NCI-H2171 (cell line): ENCODE measurements at regions not wholly inside any gene's neighbourhood (a gene's known extent, or its start where the extent isn't known, plus 50 kb on each side); places are given as distances from the start of the nearest gene placed in this dataset.

Experiments used
- DNase-seq: peaks from one replicate; lab custom pipeline; 2025; lab: John Stamatoyannopoulos, UW

DNA sequence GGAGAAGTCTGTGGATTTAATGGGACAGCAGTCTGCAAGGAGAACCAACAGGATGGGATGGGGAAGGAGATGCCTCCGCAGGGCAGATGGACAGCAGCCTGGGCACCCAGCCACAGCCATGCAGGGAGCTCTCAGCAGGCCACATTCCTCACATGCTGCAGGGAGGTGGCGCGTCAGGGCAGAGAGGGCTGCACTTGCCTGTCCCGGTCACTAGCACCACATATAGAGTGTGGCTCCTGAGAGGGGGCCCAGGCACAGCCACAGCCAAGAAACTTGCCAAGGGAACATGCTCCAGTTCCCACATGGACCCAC is 86.8 kb upstream of the ZMIZ1 start:
- DNase-seq = no peak

DNA sequence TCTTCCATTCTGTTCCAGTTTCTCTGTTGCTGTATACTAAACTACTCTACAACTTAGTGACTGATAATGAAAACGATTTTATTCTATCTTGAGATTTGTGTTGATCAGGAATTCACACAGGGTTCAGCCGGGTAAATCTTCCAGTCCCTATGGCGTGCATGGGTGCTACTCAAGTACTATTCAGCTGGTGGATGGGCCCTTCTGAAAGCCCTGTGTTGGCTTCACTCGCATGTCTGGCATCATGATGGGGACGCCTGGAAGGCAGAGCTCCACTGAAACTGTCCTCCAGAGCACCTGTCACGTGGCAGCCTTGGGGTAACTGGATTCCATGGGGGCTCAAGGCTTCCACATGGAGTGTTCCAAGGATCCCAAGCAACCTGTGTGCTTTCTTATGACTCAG is 86.0 kb upstream of the ZMIZ1 start:
- no peak for DNase-seq

GRCh38 chr10:78983608-78984007 is 85.2 kb upstream of the ZMIZ1 start:
- no peak for DNase-seq

GRCh38 chr10:78985973-78986818 is 82.6 kb upstream of the ZMIZ1 start:
- DNase-seq = no peak

- DNase-seq = no peak
Measured at GRCh38 chr10:78991187-78991586, 77.6 kb upstream of the ZMIZ1 start.

GRCh38 chr10:78992333-78992732 is 76.4 kb upstream of the ZMIZ1 start:
- no peak for DNase-seq

DNA sequence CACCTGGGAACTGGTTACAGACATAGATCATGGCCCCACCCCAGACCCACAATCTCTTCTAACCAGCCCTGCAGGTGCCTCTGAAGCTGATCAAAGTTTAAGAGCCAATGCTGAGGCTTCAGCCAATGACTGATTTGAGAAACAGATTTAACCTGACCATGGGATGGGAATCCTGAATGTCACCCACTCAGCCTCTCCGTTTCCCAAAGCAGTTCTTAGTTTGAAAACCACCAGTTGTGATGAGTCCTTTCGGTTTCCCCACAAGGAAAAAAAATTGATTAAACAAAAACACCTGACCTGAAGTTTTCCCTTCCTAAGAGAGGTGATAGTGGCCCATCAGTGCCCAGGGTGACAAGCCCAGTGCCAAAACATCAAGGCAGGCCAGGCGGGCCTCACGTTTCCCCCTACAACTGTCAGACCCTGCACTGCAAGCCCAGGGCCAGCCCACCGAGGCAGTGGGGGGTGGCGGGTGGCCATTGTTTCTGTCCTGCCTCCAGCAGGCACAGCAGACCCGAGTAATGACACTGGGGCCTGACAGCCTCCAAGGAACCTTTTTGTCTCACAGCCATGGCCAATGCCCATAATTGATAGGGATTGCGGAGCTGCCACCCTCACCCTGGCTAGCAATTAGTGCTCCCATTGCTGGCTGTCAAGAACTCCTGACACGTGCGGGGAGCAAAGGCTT is 75.4 kb upstream of the ZMIZ1 start:
- no peak for DNase-seq

DNA sequence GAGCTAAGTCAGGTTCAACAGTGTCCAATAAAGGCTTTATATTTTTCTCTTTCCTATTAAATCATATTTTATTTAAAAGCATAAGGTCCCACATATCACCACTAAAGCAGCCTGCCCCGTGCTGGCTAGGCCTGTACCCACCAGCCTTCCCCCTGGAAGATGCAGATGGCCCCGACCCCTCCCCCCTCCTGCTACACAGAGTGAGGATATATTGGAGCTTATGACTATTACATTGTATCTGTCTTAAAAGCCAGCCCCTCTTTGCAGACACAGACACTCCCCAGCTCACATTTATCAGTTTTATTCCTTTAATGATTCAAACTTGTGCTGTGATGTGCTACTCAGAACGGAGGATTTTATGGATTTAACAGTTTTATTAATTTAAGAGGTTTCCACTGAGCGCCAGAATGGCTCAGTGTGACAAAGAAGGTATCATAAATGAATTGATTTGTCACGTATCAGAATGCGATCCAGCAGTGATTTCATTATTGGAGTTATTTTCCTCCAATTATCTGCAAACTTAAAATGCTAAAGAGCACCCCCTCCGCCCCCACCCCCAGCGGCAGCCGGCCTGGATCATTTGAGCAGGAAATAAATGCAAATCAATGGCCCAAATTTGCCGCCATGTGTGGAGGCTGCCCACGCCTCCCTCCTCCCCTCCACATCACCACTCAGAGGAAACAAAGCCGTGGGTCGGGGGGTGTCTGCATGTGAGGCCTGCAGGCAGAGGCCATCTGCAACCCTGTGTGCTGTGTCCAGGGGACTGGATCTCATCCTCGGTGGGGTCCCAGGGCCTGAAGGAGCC is 72.6 kb upstream of the ZMIZ1 start:
- no peak for DNase-seq

- DNase-seq = no peak
Measured at GRCh38 chr10:78996792-78997129, 72.0 kb upstream of the ZMIZ1 start.

DNA sequence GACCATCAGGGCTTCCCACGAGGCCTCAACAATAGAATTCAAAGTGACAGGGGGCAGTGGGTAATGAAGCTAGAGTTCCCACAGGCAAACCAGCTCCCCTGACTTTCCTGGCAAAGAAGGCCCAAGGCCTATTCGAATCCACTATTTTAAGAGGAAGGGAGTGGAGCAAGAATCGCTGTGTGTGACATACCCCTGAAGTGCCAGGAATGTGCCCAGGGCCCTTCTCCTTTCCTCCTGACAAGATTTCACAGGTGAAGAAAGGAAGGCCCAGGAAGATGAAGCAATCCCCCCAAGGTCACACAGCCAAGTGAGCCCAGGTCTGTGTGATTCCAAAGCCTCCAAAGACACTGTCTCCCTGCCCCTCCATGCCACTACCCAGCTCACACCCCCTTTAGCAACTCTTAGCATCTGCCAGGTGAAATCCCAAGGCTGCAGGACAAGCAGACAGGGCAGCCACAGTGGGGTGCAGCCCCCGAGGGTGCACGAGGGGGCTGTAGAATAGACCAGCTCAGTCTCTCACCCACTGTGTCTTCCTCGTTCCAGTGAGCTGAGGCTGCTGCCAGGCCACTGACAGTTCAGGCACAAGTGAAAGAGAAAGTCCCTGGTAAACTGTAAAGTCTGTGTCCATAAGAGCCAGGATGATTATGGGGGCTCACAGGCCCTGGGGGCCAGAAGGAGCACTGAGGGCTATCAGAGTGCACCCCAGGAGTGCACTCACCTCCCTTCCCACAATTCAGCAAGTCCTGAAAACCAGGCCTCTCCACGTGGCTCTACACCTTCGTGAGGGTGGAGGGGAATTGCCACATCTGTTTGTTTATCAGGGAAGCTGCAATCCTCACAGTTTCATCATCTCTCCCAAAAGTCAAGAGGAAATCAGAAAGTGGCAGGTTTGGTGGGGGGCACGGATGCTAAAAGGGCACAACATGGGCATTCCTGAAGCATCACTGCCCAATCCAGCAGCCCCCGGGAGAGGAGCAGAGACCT is 70.8 kb upstream of the ZMIZ1 start:
- no peak for DNase-seq

DNA sequence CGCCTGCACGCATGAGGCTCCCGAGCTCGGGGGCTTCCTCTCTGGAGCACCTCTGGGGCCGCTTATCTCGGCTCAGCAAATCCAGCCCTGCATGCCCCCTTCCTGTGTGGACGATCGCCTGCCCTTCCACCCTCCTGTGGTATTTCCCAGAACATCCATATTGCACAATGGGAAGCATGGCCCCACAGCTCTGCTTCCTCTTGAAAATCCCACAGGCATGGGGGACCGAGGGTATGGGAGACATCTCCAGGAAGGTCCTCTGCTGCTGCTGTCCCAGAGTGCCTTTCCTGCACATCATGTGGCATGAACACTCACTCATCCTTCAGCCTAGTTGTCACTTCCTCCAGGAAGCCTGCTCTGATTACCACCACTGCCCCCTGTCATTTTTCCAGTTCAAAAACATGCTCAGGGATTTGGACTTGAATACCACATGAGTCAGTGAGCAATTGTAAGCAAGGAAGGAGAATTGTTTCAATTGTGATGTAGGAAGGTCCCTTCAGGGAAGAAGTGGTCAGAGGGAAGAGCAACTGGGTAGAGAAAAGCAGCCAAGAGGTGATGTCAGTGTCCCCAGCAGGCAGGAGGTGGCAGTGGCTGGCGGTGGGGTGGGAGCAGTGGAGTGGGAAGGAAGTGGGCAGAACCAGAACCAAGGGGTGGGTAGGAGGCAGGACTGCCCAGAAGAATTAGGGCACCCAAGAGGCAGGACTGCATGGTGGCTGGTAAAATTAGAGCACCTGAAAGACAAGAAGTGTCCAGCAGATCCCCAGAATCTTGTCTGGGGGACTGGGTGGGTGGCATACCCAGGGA is 67.5 kb upstream of the ZMIZ1 start:
- DNase-seq = no peak

DNA sequence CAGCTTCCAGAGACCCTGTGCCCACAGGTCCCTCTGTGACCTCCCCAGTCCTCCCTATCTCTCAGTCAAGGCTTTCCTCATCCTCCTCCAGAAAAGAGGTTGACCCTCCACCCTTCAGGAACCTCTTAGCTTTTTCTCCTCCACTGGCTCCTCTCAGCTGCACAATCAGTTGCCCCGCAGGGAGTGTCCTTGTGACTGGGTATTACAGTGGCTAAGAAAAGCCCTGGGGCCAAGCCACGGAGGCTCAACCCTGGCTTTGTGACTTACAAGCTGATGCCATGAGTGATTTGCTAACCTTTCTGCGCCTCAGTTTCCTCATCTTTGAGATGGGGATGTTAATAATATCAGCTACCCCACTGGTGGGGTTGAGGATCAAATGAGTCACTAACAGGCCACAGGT is 66.4 kb upstream of the ZMIZ1 start:
- no peak for DNase-seq

DNA sequence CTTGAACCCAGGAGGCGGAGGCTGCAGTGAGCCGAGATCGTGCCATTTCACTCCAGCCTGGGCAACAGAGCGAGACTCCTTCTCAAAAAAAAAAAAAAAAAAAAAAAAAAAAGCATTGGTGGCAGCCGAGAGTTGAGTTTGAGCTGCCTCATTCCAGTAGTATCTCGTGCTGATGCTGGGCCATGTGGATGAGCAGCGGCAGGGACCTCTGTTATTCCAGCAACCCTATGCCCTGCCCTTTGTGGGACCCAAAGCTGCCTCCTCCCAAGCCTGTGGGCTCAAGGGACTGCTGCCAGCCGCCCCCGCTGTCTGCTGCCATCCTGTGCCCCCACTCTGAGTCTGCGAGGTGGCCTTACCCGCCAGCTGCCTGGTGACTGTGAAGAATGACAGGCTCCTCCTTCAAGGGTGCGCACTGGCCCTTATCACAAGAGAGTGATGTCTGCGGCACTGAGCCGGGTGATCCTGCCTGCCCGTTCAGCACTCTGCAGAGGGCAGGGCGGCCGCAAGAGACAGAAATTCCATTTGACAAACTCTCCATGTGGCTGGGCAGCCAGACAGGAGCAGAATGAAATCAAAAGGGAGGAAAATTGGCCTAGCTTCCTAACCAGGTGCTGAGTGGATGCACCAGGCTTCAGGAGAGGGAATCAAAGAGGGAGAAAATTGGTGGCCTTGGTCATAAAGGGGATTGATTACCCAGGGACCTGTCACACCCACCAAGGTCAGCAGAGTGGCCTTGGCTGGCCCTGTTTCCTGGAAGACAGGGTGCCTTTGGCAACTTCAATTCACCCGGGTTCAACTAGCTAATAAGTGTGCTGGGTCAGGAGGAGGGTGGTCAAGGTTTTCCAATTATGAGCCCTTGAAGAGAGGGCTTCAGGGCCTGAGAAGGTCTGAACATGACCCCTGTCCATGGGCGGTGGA is 65.3 kb upstream of the ZMIZ1 start:
- no peak for DNase-seq

GRCh38 chr10:79004311-79004710 is 64.5 kb upstream of the ZMIZ1 start:
- DNase-seq = no peak

DNA sequence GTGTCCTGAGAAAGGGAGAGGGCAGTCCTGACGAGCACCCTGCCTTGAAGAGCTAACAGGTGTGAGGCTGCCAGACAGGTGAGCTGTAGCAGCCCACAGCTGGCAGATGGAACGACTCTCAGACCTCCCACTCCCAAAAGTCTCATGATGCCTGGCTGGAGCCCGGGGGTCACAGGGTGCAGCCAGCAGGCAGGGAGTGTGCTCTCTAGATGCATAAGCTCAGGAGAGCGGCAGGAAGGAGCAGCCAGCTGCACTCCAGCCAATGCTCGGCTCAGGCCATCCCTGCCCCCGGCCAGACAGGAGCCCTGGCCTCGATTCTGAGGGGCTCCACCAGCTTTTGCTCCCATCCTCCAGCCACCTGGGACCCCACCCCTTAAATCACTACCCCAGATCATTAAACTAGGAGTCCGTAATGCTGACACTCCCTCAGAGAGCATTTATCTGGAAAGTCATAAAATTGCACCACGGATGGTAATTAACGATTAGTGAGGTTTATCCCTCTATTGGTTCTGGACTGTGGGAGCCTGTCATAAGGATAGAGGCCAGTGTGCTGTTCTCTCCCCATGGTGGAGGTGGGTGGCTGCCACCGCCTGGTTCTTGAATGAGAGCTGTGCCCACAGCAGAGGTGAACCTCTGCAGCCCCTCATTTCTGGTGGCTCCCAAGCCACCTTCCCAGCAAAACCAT is 63.5 kb upstream of the ZMIZ1 start:
- no peak for DNase-seq

- no peak for DNase-seq
Measured at GRCh38 chr10:79007018-79007417, 61.7 kb upstream of the ZMIZ1 start.

DNA sequence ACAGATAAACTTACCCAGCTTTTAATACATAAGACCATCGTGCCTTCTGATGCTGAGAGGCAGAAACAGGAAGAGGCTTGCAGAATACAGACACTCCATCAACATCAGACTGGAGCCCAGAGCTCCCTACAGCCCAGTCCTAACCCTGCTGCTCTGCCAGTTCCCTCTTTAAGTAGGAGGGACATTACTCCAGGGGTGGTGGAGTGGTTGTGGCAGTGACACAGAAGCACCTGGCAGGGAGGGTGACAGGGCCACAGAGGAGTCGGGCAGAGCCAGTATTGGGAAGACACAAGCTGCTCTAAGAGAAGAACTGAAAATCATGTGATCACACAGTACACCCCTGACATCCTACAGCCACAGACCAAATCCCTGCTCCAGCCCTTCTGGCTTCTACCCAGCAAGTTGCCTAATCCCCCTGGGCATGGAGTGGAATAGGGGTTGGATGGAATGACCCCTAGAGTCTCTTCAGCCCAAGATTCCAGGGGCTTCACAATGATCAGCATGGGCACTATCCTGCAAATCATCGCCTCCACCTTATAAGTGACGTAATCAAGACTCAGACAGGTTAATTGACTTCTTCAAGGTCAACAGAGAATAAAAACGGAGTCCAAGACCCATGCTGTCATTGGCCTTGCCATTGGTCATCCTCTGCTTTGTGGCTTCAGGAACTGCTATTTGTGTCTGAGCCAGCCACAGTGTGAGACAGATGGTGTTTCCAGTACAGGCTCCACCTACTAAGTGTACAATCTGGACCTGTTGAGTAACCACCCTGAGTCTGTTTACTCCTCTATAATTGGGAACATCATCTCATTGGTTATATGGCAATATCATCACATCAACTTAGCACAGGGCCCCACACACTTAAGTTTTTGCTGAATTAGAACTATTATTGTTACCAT is 61.1 kb upstream of the ZMIZ1 start:
- no peak for DNase-seq

- DNase-seq = no peak
Measured at GRCh38 chr10:79009145-79009544, 59.6 kb upstream of the ZMIZ1 start.
